ENCODE measurements at regions not wholly inside any gene's neighbourhood (a gene's known extent, or its start where the extent isn't known, plus 50 kb on each side); places are given as distances from the start of the nearest gene placed in this dataset.

- ChIA-PET POLR2A (no interaction called here), CTCF (no interaction called here)
- Histone ChIP-seq H3K4me1 (ENCODE audit: control insufficient read depth in 2 of 2, insufficient read depth in 2 of 2, low read length in 2 of 2) (no peaks in the 10 kb centered on the region), H3K4me3 (ENCODE audit: low read length) (no peak overlapping the region), H3K27ac (ENCODE audit: low read depth, low read length) (no peak overlapping the region), H3K9me3 (ENCODE audit: control insufficient read depth in 2 of 3, low read length in 3 of 3) (no peaks in the 10 kb centered on the region), H3K27me3 (ENCODE audit: control insufficient read depth in 2 of 2, insufficient read depth in 2 of 2, low read length in 2 of 2) (no peaks in the 10 kb centered on the region), H3K36me3 (ENCODE audit: control insufficient read depth in 2 of 3, insufficient read depth in 3 of 3, low read length in 3 of 3) (no peaks in the 10 kb centered on the region)
- Mint-ChIP-seq H3K9me3 (peaks cover 0 to 9% (median 0%) of the 10 kb centered on the region in 11 donors), H3K4me3 (no peak overlapping the region), H3K4me1 (peaks cover 0 to 17% (median 0%) of the 10 kb centered on the region in 7 donors), H3K36me3 (peaks cover 0 to 9% (median 0%) of the 10 kb centered on the region in 5 donors), H3K27ac (no peak overlapping the region), H3K27me3 (no peaks in the 10 kb centered on the region)
- ATAC-seq (no peak), DNase-seq (no peak)
- intact Hi-C loops (cut with micrococcal nuclease): no loop called here
Observed at GRCh38 chr15:58344213-58345070, 87.3 kb upstream of the LIPC start.

GRCh38 chr15:58346361-58346760, 85.4 kb upstream of the LIPC start:
- peaks cover 0 to 9% (median 0%) of the 10 kb centered on the region in 7 donors for H3K4me1 Mint-ChIP-seq
- intact Hi-C loops (cut with micrococcal nuclease): no loop called here
- H3K9me3 ChIP-seq (ENCODE audit: control insufficient read depth in 2 of 3, low read length in 3 of 3): no peaks in the 10 kb centered on the region
- H3K27ac Mint-ChIP-seq: no peak overlapping the region
- POLR2A ChIA-PET: no interaction called here
- no peak overlapping the region for H3K27ac ChIP-seq (ENCODE audit: low read depth, low read length)
- no peaks in the 10 kb centered on the region for H3K27me3 Mint-ChIP-seq
- CTCF ChIA-PET: interaction anchor here (0.6 kb wide), 1 partner anchor 122 kb away, joined by 5 read pairs; no protein-coding TSS in a partner anchor
- H3K36me3 Mint-ChIP-seq: peaks cover 0 to 9% (median 0%) of the 10 kb centered on the region in 5 donors
- peaks cover 0 to 9% (median 0%) of the 10 kb centered on the region in 11 donors for H3K9me3 Mint-ChIP-seq
- no peak for DNase-seq
- no peak overlapping the region for H3K4me3 ChIP-seq (ENCODE audit: low read length)
- H3K36me3 ChIP-seq (ENCODE audit: control insufficient read depth in 2 of 3, insufficient read depth in 3 of 3, low read length in 3 of 3): no peaks in the 10 kb centered on the region
- no peaks in the 10 kb centered on the region for H3K4me1 ChIP-seq (ENCODE audit: control insufficient read depth in 2 of 2, insufficient read depth in 2 of 2, low read length in 2 of 2)
- H3K27me3 ChIP-seq (ENCODE audit: control insufficient read depth in 2 of 2, insufficient read depth in 2 of 2, low read length in 2 of 2): no peaks in the 10 kb centered on the region
- no peak for ATAC-seq
- no peak overlapping the region for H3K4me3 Mint-ChIP-seq

- intact Hi-C loops (cut with micrococcal nuclease): no loop called here
- peaks cover 0 to 9% (median 0%) of the 10 kb centered on the region in 7 donors for H3K4me1 Mint-ChIP-seq
- no peak for ATAC-seq
- H3K4me1 ChIP-seq (ENCODE audit: control insufficient read depth in 2 of 2, insufficient read depth in 2 of 2, low read length in 2 of 2): no peaks in the 10 kb centered on the region
- no peak overlapping the region for H3K27ac ChIP-seq (ENCODE audit: low read depth, low read length)
- DNase-seq: no peak
- peaks cover 0 to 9% (median 0%) of the 10 kb centered on the region in 11 donors for H3K9me3 Mint-ChIP-seq
- no peaks in the 10 kb centered on the region for H3K36me3 ChIP-seq (ENCODE audit: control insufficient read depth in 2 of 3, insufficient read depth in 3 of 3, low read length in 3 of 3)
- H3K9me3 ChIP-seq (ENCODE audit: control insufficient read depth in 2 of 3, low read length in 3 of 3): no peaks in the 10 kb centered on the region
- no peak overlapping the region for H3K4me3 ChIP-seq (ENCODE audit: low read length)
- ChIA-PET POLR2A (interaction anchor here (0.6 kb wide), 1 partner anchor 24 kb away, joined by 4 read pairs; no protein-coding TSS in a partner anchor), CTCF (no interaction called here)
- H3K36me3 Mint-ChIP-seq: peaks cover 0 to 10% (median 0%) of the 10 kb centered on the region in 5 donors
- no peaks in the 10 kb centered on the region for H3K27me3 ChIP-seq (ENCODE audit: control insufficient read depth in 2 of 2, insufficient read depth in 2 of 2, low read length in 2 of 2)
- peak overlapping the region in 2 of 9 donors; percentile 7 to 58 for H3K27ac Mint-ChIP-seq
- no peaks in the 10 kb centered on the region for H3K27me3 Mint-ChIP-seq
- H3K4me3 Mint-ChIP-seq: no peak overlapping the region
Observed at GRCh38 chr15:58348095-58348812, 83.5 kb upstream of the LIPC start.

GRCh38 chr15:58352026-58352929, 79.5 kb upstream of the LIPC start:
- DNase-seq: no peak
- intact Hi-C loops (cut with micrococcal nuclease): no loop called here
- Histone ChIP-seq H3K27ac (ENCODE audit: low read depth, low read length) (no peak overlapping the region), H3K4me3 (ENCODE audit: low read length) (no peak overlapping the region), H3K36me3 (ENCODE audit: control insufficient read depth in 2 of 3, insufficient read depth in 3 of 3, low read length in 3 of 3) (no peaks in the 10 kb centered on the region), H3K27me3 (ENCODE audit: control insufficient read depth in 2 of 2, insufficient read depth in 2 of 2, low read length in 2 of 2) (no peaks in the 10 kb centered on the region), H3K4me1 (ENCODE audit: control insufficient read depth in 2 of 2, insufficient read depth in 2 of 2, low read length in 2 of 2) (peaks cover 0 to under 1% of the 10 kb centered on the region in 2 donors), H3K9me3 (ENCODE audit: control insufficient read depth in 2 of 3, low read length in 3 of 3) (no peaks in the 10 kb centered on the region)
- ChIA-PET POLR2A (no interaction called here), CTCF (no interaction called here)
- Mint-ChIP-seq H3K4me1 (peaks cover 0 to 11% (median 6%) of the 10 kb centered on the region in 7 donors), H3K36me3 (peaks cover 0 to 9% (median 0%) of the 10 kb centered on the region in 5 donors), H3K27ac (no peak overlapping the region), H3K27me3 (no peaks in the 10 kb centered on the region), H3K9me3 (peaks cover 0 to 7% (median 0%) of the 10 kb centered on the region in 11 donors), H3K4me3 (no peak overlapping the region)
- no peak for ATAC-seq

GRCh38 chr15:58355382-58355971, 76.3 kb upstream of the LIPC start:
- Histone ChIP-seq H3K27me3 (ENCODE audit: control insufficient read depth in 2 of 2, insufficient read depth in 2 of 2, low read length in 2 of 2) (no peaks in the 10 kb centered on the region), H3K4me3 (ENCODE audit: low read length) (no peak overlapping the region), H3K27ac (ENCODE audit: low read depth, low read length) (no peak overlapping the region), H3K36me3 (ENCODE audit: control insufficient read depth in 2 of 3, insufficient read depth in 3 of 3, low read length in 3 of 3) (no peaks in the 10 kb centered on the region), H3K9me3 (ENCODE audit: control insufficient read depth in 2 of 3, low read length in 3 of 3) (no peaks in the 10 kb centered on the region), H3K4me1 (ENCODE audit: control insufficient read depth in 2 of 2, insufficient read depth in 2 of 2, low read length in 2 of 2) (peaks cover 0 to 15% of the 10 kb centered on the region in 2 donors)
- H3K4me1 Mint-ChIP-seq: peaks cover 6 to 30% (median 22%) of the 10 kb centered on the region in 7 donors
- ChIA-PET POLR2A (no interaction called here), CTCF (interaction anchor here (0.6 kb wide), 1 partner anchor 118 kb away, joined by 4 read pairs; no protein-coding TSS in a partner anchor)
- H3K27me3 Mint-ChIP-seq: no peaks in the 10 kb centered on the region
- intact Hi-C loops (cut with micrococcal nuclease): loop anchor here in 1 of 2 donors (5.0 kb wide), 1 partner anchor 38 kb away; no protein-coding TSS in a partner anchor
- H3K9me3 Mint-ChIP-seq: no peaks in the 10 kb centered on the region
- peaks cover 0 to 3% (median 0%) of the 10 kb centered on the region in 5 donors for H3K36me3 Mint-ChIP-seq
- H3K4me3 Mint-ChIP-seq: no peak overlapping the region
- peak overlapping the region in 2 of 9 donors; percentile 8 to 59 for H3K27ac Mint-ChIP-seq
- ATAC-seq: no peak
- DNase-seq: no peak

- ChIA-PET CTCF (interaction anchor here (0.6 kb wide), 1 partner anchor 119 kb away, joined by 4 read pairs; no protein-coding TSS in a partner anchor), POLR2A (no interaction called here)
- Mint-ChIP-seq H3K36me3 (peaks cover 0 to 3% (median 0%) of the 10 kb centered on the region in 5 donors), H3K4me1 (peaks cover 6 to 30% (median 22%) of the 10 kb centered on the region in 7 donors), H3K27me3 (no peaks in the 10 kb centered on the region), H3K4me3 (no peak overlapping the region), H3K27ac (peak overlapping the region in 1 of 9 donors; percentile 59), H3K9me3 (no peaks in the 10 kb centered on the region)
- Histone ChIP-seq H3K27me3 (ENCODE audit: control insufficient read depth in 2 of 2, insufficient read depth in 2 of 2, low read length in 2 of 2) (no peaks in the 10 kb centered on the region), H3K4me1 (ENCODE audit: control insufficient read depth in 2 of 2, insufficient read depth in 2 of 2, low read length in 2 of 2) (peaks cover 0 to 15% of the 10 kb centered on the region in 2 donors), H3K9me3 (ENCODE audit: control insufficient read depth in 2 of 3, low read length in 3 of 3) (no peaks in the 10 kb centered on the region), H3K36me3 (ENCODE audit: control insufficient read depth in 2 of 3, insufficient read depth in 3 of 3, low read length in 3 of 3) (no peaks in the 10 kb centered on the region), H3K4me3 (ENCODE audit: low read length) (no peak overlapping the region), H3K27ac (ENCODE audit: low read depth, low read length) (no peak overlapping the region)
- intact Hi-C loops (cut with micrococcal nuclease): loop anchor here in 1 of 2 donors (5.0 kb wide), 1 partner anchor 39 kb away; no protein-coding TSS in a partner anchor
- ATAC-seq (no peak), DNase-seq (no peak)
Observed at GRCh38 chr15:58355973-58356372, 75.8 kb upstream of the LIPC start.

Data from naive thymus-derived CD4-positive, alpha-beta T cell (primary cell).